ENCODE measurements at regions not wholly inside any gene's neighbourhood (a gene's known extent, or its start where the extent isn't known, plus 50 kb on each side); places are given as distances from the start of the nearest gene placed in this dataset.

GRCh38 chr17:12429116-12429515 lies 236.6 kb upstream of the MYOCD start:
- peaks cover 4% of the 10 kb centered on the region for H3K27me3 Mint-ChIP-seq (ENCODE audit: insufficient read depth)
- H3K36me3 Mint-ChIP-seq (ENCODE audit: low read depth), result peaks cover 5% of the 10 kb centered on the region; the same call in 1 of the 2 replicates
- H3K4me1 Mint-ChIP-seq (ENCODE audit: low read depth), result no peaks in the 10 kb centered on the region
- TF ChIP-seq, protein P1, sequence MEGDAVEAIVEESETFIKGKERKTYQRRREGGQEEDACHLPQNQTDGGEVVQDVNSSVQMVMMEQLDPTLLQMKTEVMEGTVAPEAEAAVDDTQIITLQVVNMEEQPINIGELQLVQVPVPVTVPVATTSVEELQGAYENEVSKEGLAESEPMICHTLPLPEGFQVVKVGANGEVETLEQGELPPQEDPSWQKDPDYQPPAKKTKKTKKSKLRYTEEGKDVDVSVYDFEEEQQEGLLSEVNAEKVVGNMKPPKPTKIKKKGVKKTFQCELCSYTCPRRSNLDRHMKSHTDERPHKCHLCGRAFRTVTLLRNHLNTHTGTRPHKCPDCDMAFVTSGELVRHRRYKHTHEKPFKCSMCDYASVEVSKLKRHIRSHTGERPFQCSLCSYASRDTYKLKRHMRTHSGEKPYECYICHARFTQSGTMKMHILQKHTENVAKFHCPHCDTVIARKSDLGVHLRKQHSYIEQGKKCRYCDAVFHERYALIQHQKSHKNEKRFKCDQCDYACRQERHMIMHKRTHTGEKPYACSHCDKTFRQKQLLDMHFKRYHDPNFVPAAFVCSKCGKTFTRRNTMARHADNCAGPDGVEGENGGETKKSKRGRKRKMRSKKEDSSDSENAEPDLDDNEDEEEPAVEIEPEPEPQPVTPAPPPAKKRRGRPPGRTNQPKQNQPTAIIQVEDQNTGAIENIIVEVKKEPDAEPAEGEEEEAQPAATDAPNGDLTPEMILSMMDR (IDR thresholded peaks at IDR 0.05), result no peak
- H3K4me3 Mint-ChIP-seq, result no peak overlapping the region
- H3K9me3 Mint-ChIP-seq, result peaks cover 5% of the 10 kb centered on the region
- no peak for DNase-seq
- no peak overlapping the region for H3K27ac Mint-ChIP-seq

DNA sequence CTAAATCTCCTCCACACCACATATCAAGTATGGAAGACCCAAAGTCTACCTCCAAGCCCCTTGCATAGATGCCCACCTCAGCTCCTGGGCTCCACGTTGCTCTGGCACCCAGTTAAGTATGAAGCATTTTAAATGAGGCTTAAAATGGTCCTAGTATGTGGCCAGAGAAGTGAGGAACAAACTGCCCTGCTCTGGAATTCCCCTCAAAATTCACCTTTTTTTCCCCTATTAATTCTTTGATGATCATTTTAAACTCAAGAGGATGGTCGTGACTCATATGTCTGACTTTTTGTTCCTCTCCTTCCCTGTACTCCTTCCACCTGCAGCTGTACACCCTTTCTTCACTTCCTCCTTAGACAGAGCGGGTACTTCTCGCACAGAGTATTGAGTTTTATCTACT lies 234.5 kb upstream of the MYOCD start:
- peaks cover 4% of the 10 kb centered on the region for H3K27me3 Mint-ChIP-seq (ENCODE audit: insufficient read depth)
- no peak for DNase-seq
- no peak overlapping the region for H3K27ac Mint-ChIP-seq
- TF ChIP-seq, protein P1 (IDR thresholded peaks at IDR 0.05), result no peak
- no peak overlapping the region for H3K4me3 Mint-ChIP-seq
- H3K4me1 Mint-ChIP-seq (ENCODE audit: low read depth), result peaks cover 1% of the 10 kb centered on the region
- H3K36me3 Mint-ChIP-seq (ENCODE audit: low read depth), result no peaks in the 10 kb centered on the region
- no peaks in the 10 kb centered on the region for H3K9me3 Mint-ChIP-seq

DNA sequence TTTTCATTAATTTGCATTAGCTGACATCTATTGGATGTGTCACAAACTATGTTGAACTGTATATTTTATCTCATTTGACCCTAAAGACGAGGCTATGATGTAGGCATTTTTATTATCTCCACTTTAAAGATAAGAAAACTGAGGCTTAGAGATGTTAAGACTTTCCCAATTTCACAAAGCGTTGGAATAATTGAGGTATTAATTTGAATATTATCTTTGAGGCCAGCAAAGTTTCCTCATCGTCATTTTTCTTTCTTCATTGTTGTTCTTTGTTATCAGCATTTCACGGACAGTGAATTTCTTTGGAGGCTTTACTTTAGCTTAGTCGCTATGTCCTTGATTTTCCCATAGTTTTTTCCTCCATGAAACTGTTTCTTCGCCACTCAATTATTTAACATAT lies 227.5 kb upstream of the MYOCD start:
- TF ChIP-seq, protein P1 (IDR thresholded peaks at IDR 0.05), result no peak

DNA sequence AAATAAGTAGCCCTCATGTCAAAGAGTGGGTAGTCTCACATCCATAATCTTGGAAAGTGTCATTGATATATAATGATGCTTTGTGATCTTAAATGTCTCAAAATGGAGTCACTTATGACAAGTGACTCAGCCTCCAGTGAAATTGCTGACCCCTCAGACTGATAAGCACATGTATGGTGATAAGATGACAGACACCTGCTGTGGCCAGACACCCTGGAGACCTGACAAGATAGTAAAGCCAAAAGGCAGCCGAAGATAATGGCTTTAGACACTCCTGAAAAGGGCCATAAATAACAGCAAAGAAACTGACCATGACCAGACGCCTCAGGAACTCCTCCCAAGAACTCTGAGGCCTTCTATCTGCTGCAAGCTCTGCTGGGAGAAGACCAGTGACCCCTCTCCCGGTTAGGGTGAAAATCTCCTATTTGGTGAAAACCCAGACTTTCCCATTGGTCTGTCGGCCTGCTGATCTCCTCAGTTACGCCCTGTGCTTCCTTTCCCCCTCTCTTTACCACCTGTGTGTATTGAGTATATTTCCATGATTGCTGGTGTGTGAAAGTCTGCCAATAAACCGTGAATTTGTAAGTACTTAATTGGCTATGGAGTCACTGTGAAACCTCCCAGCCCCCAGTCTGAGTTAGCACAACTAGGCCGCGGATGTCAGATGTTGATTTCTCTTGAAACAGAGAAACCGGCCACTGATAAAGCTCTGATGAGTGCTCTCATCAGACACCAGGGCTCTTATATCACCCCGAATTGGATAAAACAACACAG lies 226.7 kb upstream of the MYOCD start:
- no peak for DNase-seq

More for the DNA sequence above, 227.5 kb upstream of the MYOCD start:
- Mint-ChIP-seq H3K9me3 (no peaks in the 10 kb centered on the region), H3K4me1 (ENCODE audit: low read depth) (peaks cover 21% of the 10 kb centered on the region), H3K27me3 (ENCODE audit: insufficient read depth) (no peaks in the 10 kb centered on the region; the same call in 1 of the 2 replicates), H3K36me3 (ENCODE audit: low read depth) (no peaks in the 10 kb centered on the region), H3K4me3 (no peak overlapping the region), H3K27ac (no peak overlapping the region)
- DNase-seq, result no peak

DNA sequence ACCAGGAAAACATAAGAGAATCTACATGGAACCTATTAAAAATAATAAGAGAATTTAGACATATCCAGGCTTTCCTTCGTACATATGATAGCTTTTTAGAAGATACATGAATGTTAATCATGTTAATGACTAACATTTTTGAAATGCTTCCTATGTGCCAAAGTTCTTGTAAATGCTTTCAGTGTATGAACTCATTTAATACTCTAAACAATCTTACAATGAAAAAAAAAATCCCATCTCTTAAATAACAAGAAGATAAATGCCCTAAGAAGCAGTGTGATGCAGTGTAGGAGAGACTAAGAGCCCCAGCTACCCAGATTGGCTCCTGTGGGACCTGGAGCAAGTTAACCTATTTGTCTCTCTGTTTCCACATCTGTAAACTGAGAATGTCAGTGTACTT lies 220.4 kb upstream of the MYOCD start:
- DNase-seq, result peak; percentile 6
- Mint-ChIP-seq H3K4me1 (ENCODE audit: low read depth) (peaks cover 10% of the 10 kb centered on the region; the same call in 1 of the 2 replicates), H3K4me3 (no peak overlapping the region), H3K27ac (no peak overlapping the region), H3K36me3 (ENCODE audit: low read depth) (peaks cover 14% of the 10 kb centered on the region; the same call in 1 of the 2 replicates), H3K9me3 (no peaks in the 10 kb centered on the region; the same call in 1 of the 2 replicates), H3K27me3 (ENCODE audit: insufficient read depth) (peaks cover 2% of the 10 kb centered on the region; the same call in 1 of the 2 replicates)
- TF ChIP-seq, protein P1 (IDR thresholded peaks at IDR 0.05), result no peak

More for the DNA sequence above, 226.7 kb upstream of the MYOCD start:
- Mint-ChIP-seq H3K4me1 (ENCODE audit: low read depth) (peaks cover 21% of the 10 kb centered on the region), H3K4me3 (no peak overlapping the region), H3K36me3 (ENCODE audit: low read depth) (0 out of 2 replicates have a peak, but pooled peaks cover under 1% of the 10 kb centered on the region), H3K27ac (no peak overlapping the region), H3K9me3 (no peaks in the 10 kb centered on the region), H3K27me3 (ENCODE audit: insufficient read depth) (no peaks in the 10 kb centered on the region; the same call in 1 of the 2 replicates)
- TF ChIP-seq, protein P1 (IDR thresholded peaks at IDR 0.05), result no peak
